ENCODE measurements at regions not wholly inside any gene's neighbourhood (a gene's known extent, or its start where the extent isn't known, plus 50 kb on each side); places are given as distances from the start of the nearest gene placed in this dataset.

DNA sequence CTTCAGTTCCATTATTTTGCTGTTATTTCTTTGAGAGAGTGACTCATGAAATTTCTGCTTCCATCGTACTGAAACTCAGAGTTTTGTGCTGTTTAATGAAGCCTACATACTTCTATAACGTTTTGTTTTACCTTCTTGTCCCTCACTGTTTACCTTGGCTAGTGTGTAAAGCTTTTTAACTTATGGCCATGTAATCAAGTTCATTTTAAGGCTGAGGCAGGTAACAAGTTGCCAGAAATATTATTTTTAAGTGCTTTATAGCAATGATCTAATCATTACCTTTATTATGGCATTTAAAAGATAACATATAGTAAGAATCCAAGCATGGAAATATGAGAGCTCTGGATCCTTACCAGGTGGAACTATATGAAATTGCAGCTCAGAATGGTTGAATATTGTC lies 102.3 kb upstream of the FAT1 start:
- DNase-seq (ENCODE audit: extremely low read depth, low read depth): no peak
- H3K4me3 ChIP-seq (replicated peaks; ENCODE audit: low read depth, low read length): no peak overlapping the region
- no peak for TF ChIP-seq CTCF (IDR thresholded peaks at IDR 0.05; ENCODE audit: low read depth, low read length, missing control alignments)

- no peak for TF ChIP-seq CTCF (IDR thresholded peaks at IDR 0.05; ENCODE audit: low read depth, low read length, missing control alignments)
- no peak overlapping the region for H3K4me3 ChIP-seq (replicated peaks; ENCODE audit: low read depth, low read length)
- DNase-seq (ENCODE audit: extremely low read depth, low read depth): no peak
Measured at GRCh38 chr4:186826846-186827533, 103.3 kb upstream of the FAT1 start.

GRCh38 chr4:186827534-186827897 lies 103.9 kb upstream of the FAT1 start:
- H3K4me3 ChIP-seq (replicated peaks; ENCODE audit: low read depth, low read length): no peak overlapping the region
- TF ChIP-seq CTCF (IDR thresholded peaks at IDR 0.05; ENCODE audit: low read depth, low read length, missing control alignments): no peak
- DNase-seq (ENCODE audit: extremely low read depth, low read depth): no peak

DNA sequence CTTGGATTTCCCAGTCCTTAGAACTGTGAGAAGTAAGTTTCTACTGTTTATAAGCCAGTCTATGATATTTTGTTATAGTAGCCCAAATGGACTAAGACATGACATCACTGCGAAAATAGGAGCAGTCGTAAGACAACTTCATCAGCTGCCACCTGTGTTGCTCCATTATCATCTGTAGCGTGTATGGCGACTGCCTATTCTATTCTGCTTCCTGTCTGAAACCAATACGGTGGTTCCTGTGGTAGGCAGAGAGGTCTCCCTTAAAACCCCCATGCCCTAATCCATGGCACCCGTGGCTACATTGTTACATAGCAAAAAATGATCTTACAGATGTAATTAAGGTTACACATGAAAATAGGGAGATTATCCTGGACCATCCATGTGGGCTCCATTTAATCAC lies 105.4 kb upstream of the FAT1 start:
- TF ChIP-seq CTCF (IDR thresholded peaks at IDR 0.05; ENCODE audit: low read depth, low read length, missing control alignments): no peak
- H3K4me3 ChIP-seq (replicated peaks; ENCODE audit: low read depth, low read length): no peak overlapping the region
- no peak for DNase-seq (ENCODE audit: extremely low read depth, low read depth)

DNA sequence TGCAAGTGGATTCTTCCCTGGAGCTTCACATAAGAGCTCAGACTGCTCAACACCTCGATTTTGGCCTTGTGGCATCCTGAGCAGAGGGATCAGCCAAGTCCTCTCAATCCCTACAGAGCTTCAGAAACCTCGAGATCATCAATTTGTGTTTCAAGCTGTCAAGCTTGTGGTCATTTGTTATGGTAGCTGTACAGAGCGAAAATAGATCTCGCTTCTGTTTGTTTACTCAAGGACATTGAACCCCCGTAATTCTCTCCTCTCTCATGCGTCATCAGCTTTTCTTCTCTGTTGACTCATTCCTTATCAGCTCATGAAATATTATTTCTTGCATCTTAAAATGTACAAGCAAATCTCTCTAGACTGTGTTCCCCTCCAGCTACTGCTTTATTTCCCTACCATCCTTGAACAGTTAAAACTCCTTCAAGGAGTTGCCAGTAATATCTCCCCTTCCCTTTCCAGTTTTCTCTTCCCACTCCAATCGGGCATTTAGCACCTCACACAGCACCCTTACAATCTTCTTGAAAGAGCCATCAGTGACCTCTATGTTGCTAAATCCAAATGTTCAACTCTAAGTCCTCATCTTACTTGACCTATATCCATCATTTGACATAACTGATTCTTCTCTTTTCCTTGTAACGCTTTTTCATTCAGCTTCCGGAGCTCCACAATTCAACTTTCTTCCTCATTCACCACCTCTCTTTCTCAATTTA lies 106.2 kb upstream of the FAT1 start:
- no peak overlapping the region for H3K4me3 ChIP-seq (replicated peaks; ENCODE audit: low read depth, low read length)
- DNase-seq (ENCODE audit: extremely low read depth, low read depth): no peak

DNA sequence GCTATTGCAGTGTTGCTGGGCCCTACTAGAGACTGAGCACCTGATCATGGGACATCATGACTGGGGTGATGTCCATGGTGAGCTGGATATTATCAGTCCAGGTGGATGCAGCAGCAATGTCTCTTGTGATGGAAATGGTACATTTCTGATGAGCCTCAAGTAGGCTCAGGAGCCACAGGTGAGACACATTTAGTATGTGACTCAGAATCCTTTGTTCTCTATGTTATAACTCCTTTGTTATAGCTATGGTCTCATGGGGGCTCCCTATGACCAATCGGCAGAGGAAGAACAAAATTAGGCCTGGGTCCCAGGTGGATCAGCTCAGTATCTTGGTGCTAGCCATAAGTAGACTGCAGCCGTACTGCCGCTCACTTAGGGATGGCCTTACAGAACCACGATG lies 107.9 kb upstream of the FAT1 start:
- H3K4me3 ChIP-seq (replicated peaks; ENCODE audit: low read depth, low read length): no peak overlapping the region
- TF ChIP-seq CTCF (IDR thresholded peaks at IDR 0.05; ENCODE audit: low read depth, low read length, missing control alignments): no peak
- DNase-seq (ENCODE audit: extremely low read depth, low read depth): no peak

More for the DNA sequence above, 106.2 kb upstream of the FAT1 start:
- TF ChIP-seq CTCF (IDR thresholded peaks at IDR 0.05; ENCODE audit: low read depth, low read length, missing control alignments): no peak
